ENCODE measurements at regions not wholly inside any gene's neighbourhood (a gene's known extent, or its start where the extent isn't known, plus 50 kb on each side); places are given as distances from the start of the nearest gene placed in this dataset.

- no peak for TF ChIP-seq CTCF (IDR thresholded peaks at IDR 0.05)
- TF ChIP-seq POLR2A (IDR thresholded peaks at IDR 0.05) = no peak
Observed at GRCh38 chr6:25050356-25050755, 114.6 kb upstream of the RIPOR2 start.

Data from lower leg skin (tissue), 3 donors.